Fibroblast of villous mesenchyme (primary cell): ENCODE measurements at regions not wholly inside any gene's neighbourhood (a gene's known extent, or its start where the extent isn't known, plus 50 kb on each side); places are given as distances from the start of the nearest gene placed in this dataset.
A peak's percentile ranks its signal among the peaks of the same experiment; 100 is the strongest.

ENCODE experiments used
- DNase-seq: peaks from one replicate; pipeline ENCODE4 v3.0.0-alpha.2; 2010; ENCODE audit warnings: low read depth
- H3K4me3 ChIP-seq: 2 replicates; pipeline ENCODE4 v1.5.1; 2011; ENCODE audit warnings: low read depth, mild to moderate bottlenecking, low read length
- CTCF ChIP-seq: IDR thresholded peaks from 2 replicates; pipeline ENCODE4 v1.5.1; 2012; ENCODE audit warnings: low read depth, mild to moderate bottlenecking, low read length; ENCODE audit not compliant: insufficient read depth

- no peak overlapping the region for H3K4me3 ChIP-seq
- peak; percentile 61 for DNase-seq
- no peak for TF ChIP-seq CTCF
Observed at GRCh38 chr2:67625690-67626475, 228.8 kb downstream of the ETAA1 start.

GRCh38 chr2:67626656-67627055 is 229.5 kb downstream of the ETAA1 start:
- no peak for TF ChIP-seq CTCF
- H3K4me3 ChIP-seq = no peak overlapping the region
- DNase-seq = no peak

GRCh38 chr2:67627456-67628207 is 230.5 kb downstream of the ETAA1 start:
- TF ChIP-seq CTCF = no peak
- H3K4me3 ChIP-seq = no peak overlapping the region
- DNase-seq = no peak

- H3K4me3 ChIP-seq = no peak overlapping the region
- TF ChIP-seq CTCF = no peak
- no peak for DNase-seq
Observed at GRCh38 chr2:67628892-67629291, 231.8 kb downstream of the ETAA1 start.

GRCh38 chr2:67631483-67631882 is 234.3 kb downstream of the ETAA1 start:
- no peak for TF ChIP-seq CTCF
- H3K4me3 ChIP-seq = no peak overlapping the region
- no peak for DNase-seq

- peak; percentile 83 for DNase-seq
Observed at GRCh38 chr2:67633212-67633856, 236.2 kb downstream of the ETAA1 start.

More at GRCh38 chr2:67633212-67633856, 236.2 kb downstream of the ETAA1 start:
- no peak for TF ChIP-seq CTCF
- H3K4me3 ChIP-seq = no peak overlapping the region
